D721Med (cell line): ENCODE measurements at regions not wholly inside any gene's neighbourhood (a gene's known extent, or its start where the extent isn't known, plus 50 kb on each side); places are given as distances from the start of the nearest gene placed in this dataset.

Source experiments
- DNase-seq: peaks from one replicate; pipeline ENCODE4 v3.0.0; 2011; ENCODE audit warnings: low spot score; ENCODE audit not compliant: insufficient read length
- FAIRE-seq: peaks from 2 replicates; lab custom pipeline; 2011; peaks lifted over from hg19 to GRCh38; lab: Jason Lieb, UNC
- TF ChIP-seq, protein P1 (sequence below): IDR thresholded peaks from 2 replicates; pipeline ENCODE4 v1.5.1; 2012; ENCODE audit warnings: mild to moderate bottlenecking, control low read depth; ENCODE audit not compliant: insufficient read depth; ENCODE audit errors: missing control alignments

DNA sequence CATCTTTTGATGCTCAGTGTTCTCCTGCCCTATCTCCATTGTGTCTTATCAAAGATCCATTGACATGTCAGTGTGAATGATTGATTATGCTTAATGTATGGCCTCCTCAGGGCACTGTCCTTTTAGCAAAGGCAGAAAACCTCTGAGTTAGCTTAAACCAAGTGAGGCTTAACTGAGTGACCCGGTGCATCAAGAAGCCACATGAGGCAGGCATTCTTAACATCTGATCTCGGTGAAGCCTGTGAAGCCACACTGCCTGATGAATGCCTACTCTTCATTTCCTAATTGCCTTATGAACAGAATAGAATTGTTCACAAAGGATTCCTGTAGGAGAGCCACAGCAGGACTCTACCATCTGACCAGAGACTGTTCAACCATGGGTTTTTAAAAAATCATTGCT is 168.1 kb upstream of the SOX21 start:
- no peak for FAIRE-seq
- no peak for DNase-seq

DNA sequence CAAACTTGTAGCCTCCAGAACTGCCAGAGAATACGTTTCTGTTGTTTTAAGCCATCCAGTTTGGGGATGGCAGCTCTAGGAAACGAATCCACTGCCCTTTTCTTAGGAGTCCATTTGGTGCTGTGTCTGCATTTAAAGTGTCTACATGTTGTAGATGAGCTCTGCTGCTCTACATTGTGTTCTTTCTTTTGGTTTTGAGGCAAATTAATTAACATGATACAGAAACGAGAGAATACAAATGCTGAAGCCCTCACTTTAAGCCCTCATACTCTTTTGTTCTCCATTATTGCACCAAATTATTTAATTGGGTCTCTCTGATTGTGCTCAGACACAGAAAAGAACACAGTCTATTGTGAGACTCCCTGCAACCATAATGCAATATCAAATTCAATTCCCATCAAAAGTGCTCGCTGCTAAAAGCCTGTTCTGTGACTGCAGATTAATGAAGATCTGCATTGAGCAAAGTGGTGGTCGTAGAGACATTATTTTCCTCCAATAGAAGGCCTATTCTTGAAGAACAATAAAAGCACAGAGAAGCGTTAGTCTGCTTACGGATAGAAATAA is 166.3 kb upstream of the SOX21 start:
- FAIRE-seq (no peak), DNase-seq (no peak)
- TF ChIP-seq, protein P1, sequence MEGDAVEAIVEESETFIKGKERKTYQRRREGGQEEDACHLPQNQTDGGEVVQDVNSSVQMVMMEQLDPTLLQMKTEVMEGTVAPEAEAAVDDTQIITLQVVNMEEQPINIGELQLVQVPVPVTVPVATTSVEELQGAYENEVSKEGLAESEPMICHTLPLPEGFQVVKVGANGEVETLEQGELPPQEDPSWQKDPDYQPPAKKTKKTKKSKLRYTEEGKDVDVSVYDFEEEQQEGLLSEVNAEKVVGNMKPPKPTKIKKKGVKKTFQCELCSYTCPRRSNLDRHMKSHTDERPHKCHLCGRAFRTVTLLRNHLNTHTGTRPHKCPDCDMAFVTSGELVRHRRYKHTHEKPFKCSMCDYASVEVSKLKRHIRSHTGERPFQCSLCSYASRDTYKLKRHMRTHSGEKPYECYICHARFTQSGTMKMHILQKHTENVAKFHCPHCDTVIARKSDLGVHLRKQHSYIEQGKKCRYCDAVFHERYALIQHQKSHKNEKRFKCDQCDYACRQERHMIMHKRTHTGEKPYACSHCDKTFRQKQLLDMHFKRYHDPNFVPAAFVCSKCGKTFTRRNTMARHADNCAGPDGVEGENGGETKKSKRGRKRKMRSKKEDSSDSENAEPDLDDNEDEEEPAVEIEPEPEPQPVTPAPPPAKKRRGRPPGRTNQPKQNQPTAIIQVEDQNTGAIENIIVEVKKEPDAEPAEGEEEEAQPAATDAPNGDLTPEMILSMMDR, result no peak

More for the DNA sequence above, 168.1 kb upstream of the SOX21 start:
- TF ChIP-seq, protein P1, result no peak

DNA sequence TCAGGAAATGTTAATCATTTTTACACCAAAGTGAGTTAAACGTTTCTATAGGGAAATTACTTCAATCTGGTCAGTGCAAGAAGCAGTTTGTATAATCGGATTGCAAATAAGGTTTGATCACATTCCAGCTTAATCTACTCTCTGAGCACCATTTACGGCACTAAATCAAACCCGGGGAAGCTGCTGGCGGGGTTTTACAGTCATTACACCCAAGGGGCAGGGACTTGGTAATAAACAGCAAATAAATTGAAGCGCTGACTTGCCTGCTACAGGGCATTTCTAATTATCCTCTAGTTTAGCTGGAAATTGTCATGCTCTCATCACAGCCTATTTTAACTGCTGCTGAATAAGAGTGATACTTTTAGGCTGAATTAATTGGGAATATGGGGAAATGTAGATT is 152.1 kb upstream of the SOX21 start:
- FAIRE-seq (peak; percentile 55), DNase-seq (peak; percentile 33)
- TF ChIP-seq, protein P1, result no peak

DNA sequence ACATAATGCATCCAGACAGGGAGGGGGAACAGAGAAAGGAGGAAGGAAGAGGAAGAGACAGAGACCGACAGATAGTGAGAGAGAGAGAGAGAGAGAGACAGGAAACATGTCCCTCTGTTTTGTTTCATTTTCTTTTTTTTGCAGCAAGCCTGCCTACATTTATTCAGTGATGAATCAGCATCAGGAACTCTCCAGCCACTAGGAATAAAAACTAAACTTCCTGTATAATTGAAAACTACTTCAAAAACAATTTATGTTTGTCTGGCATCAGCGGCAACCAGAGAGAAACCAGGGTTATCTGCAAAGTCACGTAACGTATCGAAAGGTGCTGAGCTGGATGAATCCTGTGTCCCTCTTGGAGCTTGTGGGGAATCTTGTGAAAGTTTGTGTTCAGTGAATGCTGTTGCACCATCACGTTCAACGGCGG is 148.6 kb upstream of the SOX21 start:
- FAIRE-seq, result no peak
- DNase-seq, result no peak

DNA sequence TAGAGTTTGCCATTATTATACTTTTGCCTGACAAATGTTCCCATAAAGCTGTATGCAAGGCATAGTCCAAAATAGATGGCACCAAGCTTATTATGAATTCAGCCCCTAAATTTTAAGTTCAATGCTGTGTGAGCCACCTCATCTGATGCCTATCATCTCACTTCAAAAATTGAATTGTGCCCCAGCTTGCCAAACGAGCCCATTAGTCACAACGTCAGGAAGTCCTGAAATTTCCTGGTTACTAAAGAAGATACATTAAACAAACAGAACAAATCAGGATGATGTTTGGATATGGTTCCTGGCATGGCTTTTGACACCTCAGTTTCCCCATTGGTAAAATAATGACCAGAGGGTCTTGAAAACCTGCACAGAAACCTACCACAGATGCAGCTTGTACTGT is 147.5 kb upstream of the SOX21 start:
- FAIRE-seq (no peak), DNase-seq (no peak)
- TF ChIP-seq, protein P1, result no peak

More for the DNA sequence above, 148.6 kb upstream of the SOX21 start:
- TF ChIP-seq, protein P1, result no peak

DNA sequence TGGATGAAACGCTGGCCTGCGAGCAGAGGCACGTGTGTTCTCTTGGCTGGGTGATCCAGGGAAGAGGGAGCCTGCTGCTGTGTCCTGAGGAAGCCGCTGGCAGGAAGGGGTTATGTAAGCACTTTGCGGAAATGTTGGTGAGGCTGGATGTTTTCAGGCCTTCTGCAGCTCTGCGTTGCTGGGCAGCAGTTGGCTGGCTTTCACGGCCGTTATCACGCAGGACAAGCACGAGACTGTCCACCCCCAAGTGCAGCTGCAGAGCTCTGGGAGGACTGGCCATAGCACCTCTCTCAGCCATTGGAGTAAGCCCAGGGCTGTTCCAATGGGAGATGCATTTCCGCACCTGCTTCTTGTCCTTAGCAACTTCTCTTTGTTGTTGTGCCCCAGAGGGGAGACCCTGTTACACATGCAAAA is 146.9 kb upstream of the SOX21 start:
- FAIRE-seq, result no peak

DNA sequence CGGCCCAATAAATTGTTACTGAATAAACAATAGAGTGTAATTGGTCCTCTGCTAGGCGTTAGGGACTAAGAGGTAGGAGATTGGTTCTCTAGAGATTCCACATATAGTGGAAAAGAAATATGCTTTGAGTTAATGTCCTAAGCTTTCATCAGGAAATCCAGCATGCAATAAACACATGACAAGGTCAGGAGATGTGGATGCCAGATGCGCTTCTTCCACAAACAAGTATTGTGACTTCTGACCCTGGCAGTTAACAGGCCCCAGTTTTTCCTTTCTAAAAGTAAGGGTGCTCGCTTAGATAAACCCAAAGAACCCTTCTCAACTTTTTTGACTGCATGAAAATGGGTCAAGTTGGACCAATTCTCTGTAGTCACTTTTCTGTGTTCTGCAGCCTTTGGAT is 146.5 kb upstream of the SOX21 start:
- DNase-seq (no peak), FAIRE-seq (no peak)
- TF ChIP-seq, protein P1, result no peak

More for the DNA sequence above, 146.9 kb upstream of the SOX21 start:
- DNase-seq, result no peak
- TF ChIP-seq, protein P1, result no peak
